ENCODE measurements at regions not wholly inside any gene's neighbourhood (a gene's known extent, or its start where the extent isn't known, plus 50 kb on each side); places are given as distances from the start of the nearest gene placed in this dataset.
A peak's percentile ranks its signal among the peaks of the same experiment; 100 is the strongest.

DNA sequence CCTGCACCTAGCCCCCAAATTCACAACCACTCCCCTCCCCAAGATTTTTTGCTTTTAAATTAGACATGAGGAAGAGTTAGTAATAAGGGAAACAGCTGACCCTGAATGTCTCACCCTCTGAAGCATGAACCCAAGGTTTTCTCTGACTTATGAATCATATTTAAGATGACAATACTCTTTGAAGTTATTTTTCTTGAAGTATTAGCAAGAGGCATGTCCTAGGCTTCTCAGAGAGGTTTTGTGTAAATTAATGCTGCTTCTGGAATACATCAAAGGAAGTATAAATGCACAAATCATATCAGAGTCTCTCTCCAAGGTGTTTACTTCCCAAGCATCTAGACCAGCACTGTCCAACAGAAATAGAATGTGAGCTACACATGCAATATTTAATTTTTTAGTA, 408.1 kb upstream of the MARCKS start:
- Histone ChIP-seq H3K27me3 (no peaks in the 10 kb centered on the region), H3K4me1 (peaks cover 0 to 10% (median 0%) of the 10 kb centered on the region in 9 donors), H3K36me3 (no peaks in the 10 kb centered on the region), H3K27ac (no peak overlapping the region), H3K9me3 (peaks cover 0 to 5% (median 0%) of the 10 kb centered on the region in 11 donors), H3K4me3 (no peak overlapping the region)
- intact Hi-C loops (cut with DNase I), result no loop called here
- DNase-seq (no peak), ATAC-seq (no peak)
- TF ChIP-seq, protein P1, sequence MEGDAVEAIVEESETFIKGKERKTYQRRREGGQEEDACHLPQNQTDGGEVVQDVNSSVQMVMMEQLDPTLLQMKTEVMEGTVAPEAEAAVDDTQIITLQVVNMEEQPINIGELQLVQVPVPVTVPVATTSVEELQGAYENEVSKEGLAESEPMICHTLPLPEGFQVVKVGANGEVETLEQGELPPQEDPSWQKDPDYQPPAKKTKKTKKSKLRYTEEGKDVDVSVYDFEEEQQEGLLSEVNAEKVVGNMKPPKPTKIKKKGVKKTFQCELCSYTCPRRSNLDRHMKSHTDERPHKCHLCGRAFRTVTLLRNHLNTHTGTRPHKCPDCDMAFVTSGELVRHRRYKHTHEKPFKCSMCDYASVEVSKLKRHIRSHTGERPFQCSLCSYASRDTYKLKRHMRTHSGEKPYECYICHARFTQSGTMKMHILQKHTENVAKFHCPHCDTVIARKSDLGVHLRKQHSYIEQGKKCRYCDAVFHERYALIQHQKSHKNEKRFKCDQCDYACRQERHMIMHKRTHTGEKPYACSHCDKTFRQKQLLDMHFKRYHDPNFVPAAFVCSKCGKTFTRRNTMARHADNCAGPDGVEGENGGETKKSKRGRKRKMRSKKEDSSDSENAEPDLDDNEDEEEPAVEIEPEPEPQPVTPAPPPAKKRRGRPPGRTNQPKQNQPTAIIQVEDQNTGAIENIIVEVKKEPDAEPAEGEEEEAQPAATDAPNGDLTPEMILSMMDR (IDR thresholded peaks at IDR 0.05), result no peak

DNA sequence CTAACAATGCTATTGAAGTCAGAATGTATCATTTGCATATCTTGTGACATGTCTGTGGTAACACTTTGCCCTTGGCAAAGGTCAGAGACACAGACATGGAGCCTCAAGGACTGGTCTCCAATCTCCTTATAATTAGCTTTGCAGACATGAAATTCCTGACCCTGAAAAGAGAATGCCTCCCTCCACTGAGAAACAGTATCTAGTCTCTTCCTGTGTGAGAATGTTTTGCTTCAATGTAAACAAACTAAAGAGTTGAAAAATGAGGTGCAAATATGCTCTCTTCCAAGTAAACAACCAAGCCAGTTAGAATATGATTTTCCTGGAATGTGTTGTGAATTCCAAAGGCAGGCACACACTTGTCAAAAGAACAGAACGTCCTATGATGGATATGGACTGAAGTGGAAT, 407.1 kb upstream of the MARCKS start:
- Histone ChIP-seq H3K27ac (no peak overlapping the region), H3K4me3 (no peak overlapping the region), H3K9me3 (peaks cover 0 to 5% (median 0%) of the 10 kb centered on the region in 11 donors), H3K36me3 (no peaks in the 10 kb centered on the region), H3K27me3 (no peaks in the 10 kb centered on the region), H3K4me1 (peaks cover 0 to 10% (median 0%) of the 10 kb centered on the region in 9 donors)
- 65 to 76% methylated on average over 1 of the region's 1 CpG for WGBS, 2 donors
- TF ChIP-seq, protein P1 (IDR thresholded peaks at IDR 0.05), result no peak
- intact Hi-C loops (cut with DNase I), result loop anchor here in 1 of 10 donors (10.0 kb wide), 1 partner anchor 135 kb away; no protein-coding TSS in a partner anchor
- no peak for ATAC-seq
- DNase-seq, result no peak

DNA sequence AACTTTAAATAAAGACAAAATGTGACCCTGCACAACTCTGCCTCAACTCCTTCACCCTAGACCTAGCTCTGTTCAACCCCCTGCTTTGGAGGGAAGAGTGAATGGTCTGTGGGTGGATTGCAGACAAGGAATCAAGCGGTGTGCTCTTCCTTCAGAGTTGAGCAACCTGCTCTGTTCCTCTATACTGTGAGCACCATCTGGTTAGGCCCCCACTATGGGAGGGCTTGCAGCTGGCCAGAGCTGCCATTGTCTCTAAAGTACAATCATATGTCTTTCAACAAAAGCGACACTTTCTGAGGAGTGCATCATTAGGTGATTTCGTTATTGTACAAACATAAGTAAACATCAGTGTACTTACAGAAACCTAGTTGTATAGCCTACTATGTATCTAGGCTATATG, 406.1 kb upstream of the MARCKS start:
- Histone ChIP-seq H3K9me3 (peaks cover 0 to under 1% (median 0%) of the 10 kb centered on the region in 11 donors), H3K4me3 (no peak overlapping the region), H3K36me3 (no peaks in the 10 kb centered on the region), H3K4me1 (peaks cover 0 to 10% (median 0%) of the 10 kb centered on the region in 9 donors), H3K27ac (no peak overlapping the region), H3K27me3 (no peaks in the 10 kb centered on the region)
- DNase-seq (no peak), ATAC-seq (no peak)
- TF ChIP-seq, protein P1 (IDR thresholded peaks at IDR 0.05), result no peak
- intact Hi-C loops (cut with DNase I), result loop anchor here in 1 of 10 donors (10.0 kb wide), 1 partner anchor 136 kb away; no protein-coding TSS in a partner anchor
- 93 to 99% methylated on average over 3 of the region's 3 CpGs for WGBS, 2 donors

DNA sequence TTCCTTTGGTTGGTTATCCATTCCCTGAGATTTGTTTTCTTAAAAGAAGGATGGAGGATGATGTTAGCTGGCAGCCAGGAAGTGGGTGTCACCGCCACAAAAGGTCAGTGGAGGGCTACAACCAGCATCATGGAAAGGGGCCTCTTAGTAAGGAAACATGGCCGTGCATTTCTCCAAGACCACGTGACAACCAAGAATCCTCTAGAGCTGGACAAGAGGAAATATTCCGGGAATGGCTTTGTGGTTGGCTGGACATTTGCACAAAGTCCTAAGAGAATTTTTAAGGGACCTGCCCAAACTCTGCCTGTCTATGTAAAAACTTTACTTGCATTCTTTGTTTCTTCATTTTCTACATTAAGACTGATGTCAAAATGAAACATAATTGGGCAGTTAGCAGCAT, 399.9 kb upstream of the MARCKS start:
- intact Hi-C loops (cut with DNase I), result loop anchor here in 1 of 10 donors (10.0 kb wide), 1 partner anchor 142 kb away; no protein-coding TSS in a partner anchor
- Histone ChIP-seq H3K36me3 (no peaks in the 10 kb centered on the region), H3K9me3 (no peaks in the 10 kb centered on the region), H3K4me1 (peaks cover 0 to 25% (median 10%) of the 10 kb centered on the region in 9 donors), H3K27ac (peak overlapping the region in 2 of 10 donors; percentile 4 to 7), H3K4me3 (no peak overlapping the region), H3K27me3 (no peaks in the 10 kb centered on the region)
- peak in 1 of 2 donors; percentile 7 for DNase-seq
- 64 to 84% methylated on average over 4 of the region's 4 CpGs for WGBS, 2 donors
- TF ChIP-seq, protein P1 (IDR thresholded peaks at IDR 0.05), result no peak
- ATAC-seq, result peak in 6 of 8 donors; percentile 18 to 72 (median 37)
